ENCODE measurements at regions not wholly inside any gene's neighbourhood (a gene's known extent, or its start where the extent isn't known, plus 50 kb on each side); places are given as distances from the start of the nearest gene placed in this dataset.

GRCh38 chr4:122229857-122230256 lies 77.7 kb downstream of the BLTP1 start:
- TF ChIP-seq CTCF (IDR thresholded peaks at IDR 0.05), result no peak
- no peak for TF ChIP-seq POLR2A (IDR thresholded peaks at IDR 0.05)

Measured in esophagus squamous epithelium (tissue), 4 donors.